ENCODE measurements at regions not wholly inside any gene's neighbourhood (a gene's known extent, or its start where the extent isn't known, plus 50 kb on each side); places are given as distances from the start of the nearest gene placed in this dataset.
A peak's percentile ranks its signal among the peaks of the same experiment; 100 is the strongest.

GRCh38 chr4:1579001-1579900 lies 104.9 kb downstream of the FAM53A start (continued):
- peak; percentile 92 for TF ChIP-seq CTCFL (IDR thresholded peaks at IDR 0.05; ENCODE audit: borderline replicate concordance, insufficient read depth, low read depth, low read length, poor library complexity, severe bottlenecking)
- TF ChIP-seq SMC3 (conservative IDR thresholded peaks at IDR 0.05; ENCODE audit: insufficient read depth, low read depth, low read length) = no peak
- no peak for TF ChIP-seq ZNF76 (CRISPR knock-in tag; IDR thresholded peaks at IDR 0.05; ENCODE audit: borderline replicate concordance)
- TF ChIP-seq ZBTB8A (IDR thresholded peaks at IDR 0.05; ENCODE audit: partially characterized antibody) = no peak
- 0 out of 2 replicates have a peak, but pooled peaks have one; percentile 41 for TF ChIP-seq ZNF511 (CRISPR knock-in tag; IDR thresholded peaks at IDR 0.05)
- TF ChIP-seq KAT7 (CRISPR knock-in tag; IDR thresholded peaks at IDR 0.05; ENCODE audit: borderline replicate concordance) = 0 out of 2 replicates have a peak, but pooled peaks have one; percentile 69
- TF ChIP-seq ZBTB40 (IDR thresholded peaks at IDR 0.05) = no peak
- no peak for TF ChIP-seq ZBTB40 (CRISPR knock-in tag; IDR thresholded peaks at IDR 0.05)
- no peak for TF ChIP-seq ELF2 (CRISPR knock-in tag; IDR thresholded peaks at IDR 0.05)
- TF ChIP-seq TEAD2 (tag; IDR thresholded peaks at IDR 0.05) = no peak
- peak; percentile 95 for TF ChIP-seq ZFP36 (IDR thresholded peaks at IDR 0.05; ENCODE audit: low read depth, low read length, partially characterized antibody)
- no peak for TF ChIP-seq ZNF717 (CRISPR knock-in tag; IDR thresholded peaks at IDR 0.05)
- TF ChIP-seq CHD4 (IDR thresholded peaks at IDR 0.05; ENCODE audit: insufficient read depth, insufficient replicate concordance, low read depth, low read length, poor library complexity, severe bottlenecking) = peak; percentile 75
- no peak for TF ChIP-seq POLR2A (conservative IDR thresholded peaks at IDR 0.05)
- TF ChIP-seq BCL6 (CRISPR knock-in tag; IDR thresholded peaks at IDR 0.05) = no peak
- TF ChIP-seq ZNF766 (CRISPR knock-in tag; conservative IDR thresholded peaks at IDR 0.05) = no peak

Measured in K562 (cell line).